ENCODE measurements at regions not wholly inside any gene's neighbourhood (a gene's known extent, or its start where the extent isn't known, plus 50 kb on each side); places are given as distances from the start of the nearest gene placed in this dataset.
"Not testable (repeated sequence)": the region's sequence is repeated elsewhere in the genome, so short reads cannot be mapped to it uniquely, and the experiment has no call there.

GRCh38 chrX:146581981-146582712 is 227.4 kb upstream of the CXorf51B start:
- in situ Hi-C loops (cut with HindIII; ENCODE audit: low pct_unique_long_range_greater_than_20kb, low sequenced_read_pairs): no loop called here
- no peak for DNase-seq (ENCODE audit: low read depth)

DNA sequence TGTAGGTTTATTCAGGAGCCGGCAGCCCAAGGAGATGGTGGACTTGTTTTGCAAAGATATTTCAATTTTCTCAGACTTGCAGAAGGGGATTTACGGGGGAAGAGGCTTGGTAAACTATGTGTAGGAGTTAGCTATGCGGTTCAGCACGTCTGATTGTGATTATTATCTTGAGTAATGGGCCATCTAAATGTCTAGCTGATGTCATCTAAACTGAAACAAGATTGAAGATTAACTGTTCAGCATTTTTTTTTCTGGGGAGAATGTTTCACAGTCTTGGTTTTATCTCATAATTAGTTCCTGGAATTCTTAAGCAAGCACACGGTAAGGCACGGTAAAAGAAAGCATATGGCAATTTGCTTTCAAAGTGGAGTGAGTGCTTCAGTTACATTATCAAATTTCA is 207.3 kb upstream of the CXorf51B start:
- peak; percentile 5 for DNase-seq (ENCODE audit: low read depth)
- in situ Hi-C loops (cut with HindIII; ENCODE audit: low pct_unique_long_range_greater_than_20kb, low sequenced_read_pairs): no loop called here

DNA sequence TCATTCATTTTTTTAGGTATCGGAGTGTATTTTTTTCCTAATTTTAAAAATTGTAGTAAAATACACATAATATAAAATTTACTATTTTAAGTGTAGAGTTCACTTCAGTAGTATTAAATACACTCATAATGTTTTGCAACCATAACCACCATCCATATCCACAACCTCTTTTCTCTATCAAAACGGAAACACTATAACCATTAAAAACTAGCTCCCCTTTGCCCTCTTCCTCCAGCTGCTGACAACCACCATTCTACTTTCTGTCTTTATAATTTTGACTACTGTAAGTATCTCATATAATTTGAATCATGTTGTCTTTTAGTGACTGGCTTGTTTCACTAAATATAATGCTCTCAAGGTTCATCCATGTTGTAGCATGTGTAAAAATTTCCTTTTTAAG is 205.4 kb upstream of the CXorf51B start:
- DNase-seq (ENCODE audit: low read depth): no peak

DNA sequence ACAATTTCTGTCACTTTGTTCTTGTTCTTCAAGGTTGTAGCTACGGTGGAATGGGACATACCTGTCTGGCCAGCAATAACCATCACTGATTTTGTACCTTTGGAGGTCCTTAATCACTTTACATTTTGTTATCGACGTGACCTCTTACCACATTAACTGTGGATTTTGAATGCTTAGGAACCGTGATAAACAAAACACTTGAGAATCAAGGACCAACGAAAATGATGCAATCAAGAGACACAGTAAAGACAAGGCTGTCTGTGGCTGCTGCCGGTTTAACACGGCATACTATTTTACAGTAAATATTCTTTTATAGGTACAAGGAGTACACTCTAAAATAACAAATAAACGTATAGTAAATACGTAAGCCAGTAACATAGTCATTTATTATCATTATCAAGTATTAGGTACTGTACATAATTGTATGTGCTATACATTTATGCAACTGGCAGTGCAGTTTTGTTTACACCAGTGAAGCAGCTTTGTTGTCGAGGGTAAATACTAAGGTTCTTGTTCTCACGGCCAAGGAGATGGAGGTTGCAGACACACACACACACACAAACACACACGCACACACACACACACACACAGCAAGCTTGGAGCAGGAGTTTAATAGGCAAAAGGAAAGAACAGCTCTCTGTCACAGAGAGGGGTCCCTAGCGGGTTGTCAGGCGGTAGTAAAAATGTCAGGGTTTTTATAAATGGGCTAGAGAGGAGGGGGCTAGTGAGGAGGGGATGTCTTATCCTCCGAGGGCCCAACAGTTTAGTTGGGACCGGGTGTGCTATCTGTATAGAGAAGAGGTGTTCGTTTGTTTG is 194.7 kb upstream of the CXorf51B start:
- no peak for DNase-seq (ENCODE audit: low read depth)
- in situ Hi-C loops (cut with HindIII; ENCODE audit: low pct_unique_long_range_greater_than_20kb, low sequenced_read_pairs): no loop called here

More for the DNA sequence above, 205.4 kb upstream of the CXorf51B start:
- in situ Hi-C loops (cut with HindIII; ENCODE audit: low pct_unique_long_range_greater_than_20kb, low sequenced_read_pairs): no loop called here

GRCh38 chrX:146615628-146616348 is 193.8 kb upstream of the CXorf51B start:
- no peak for DNase-seq (ENCODE audit: low read depth)
- in situ Hi-C loops (cut with HindIII; ENCODE audit: low pct_unique_long_range_greater_than_20kb, low sequenced_read_pairs): no loop called here

GRCh38 chrX:146619943-146620342 is 189.6 kb upstream of the CXorf51B start:
- in situ Hi-C loops (cut with HindIII; ENCODE audit: low pct_unique_long_range_greater_than_20kb, low sequenced_read_pairs); DNase-seq (ENCODE audit: low read depth): not testable (repeated sequence)

GRCh38 chrX:146658379-146658778 is 151.2 kb upstream of the CXorf51B start:
- DNase-seq (ENCODE audit: low read depth): no peak
- in situ Hi-C loops (cut with HindIII; ENCODE audit: low pct_unique_long_range_greater_than_20kb, low sequenced_read_pairs): no loop called here

DNA sequence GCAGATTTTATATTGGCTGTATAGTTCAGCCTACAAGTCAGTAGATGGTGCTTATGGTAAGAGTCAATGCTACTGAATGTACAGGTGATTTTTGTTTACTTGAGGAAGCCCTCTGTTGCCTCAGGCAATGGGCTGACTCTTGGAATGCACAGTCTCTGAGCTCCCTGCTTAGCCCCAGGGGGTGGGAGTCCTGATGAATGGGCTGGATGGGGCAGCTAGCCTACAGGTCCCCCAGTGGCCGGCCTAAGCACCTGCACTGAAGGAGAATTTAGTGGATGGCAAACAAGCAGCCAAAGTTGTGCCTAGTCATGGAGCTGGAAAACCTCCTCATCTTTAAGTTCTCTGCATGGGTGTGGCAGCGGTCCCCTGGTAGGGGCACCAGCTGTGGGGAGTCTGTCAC is 101.8 kb upstream of the CXorf51B start:
- DNase-seq (ENCODE audit: low read depth): no peak
- in situ Hi-C loops (cut with HindIII; ENCODE audit: low pct_unique_long_range_greater_than_20kb, low sequenced_read_pairs): no loop called here

GRCh38 chrX:146708866-146709265 is 100.7 kb upstream of the CXorf51B start:
- DNase-seq (ENCODE audit: low read depth); in situ Hi-C loops (cut with HindIII; ENCODE audit: low pct_unique_long_range_greater_than_20kb, low sequenced_read_pairs): not testable (repeated sequence)

- in situ Hi-C loops (cut with HindIII; ENCODE audit: low pct_unique_long_range_greater_than_20kb, low sequenced_read_pairs): no loop called here
- no peak for DNase-seq (ENCODE audit: low read depth)
Observed at GRCh38 chrX:146754268-146754667, 55.3 kb upstream of the CXorf51B start.

- DNase-seq (ENCODE audit: low read depth): no peak
- in situ Hi-C loops (cut with HindIII; ENCODE audit: low pct_unique_long_range_greater_than_20kb, low sequenced_read_pairs): no loop called here
Observed at GRCh38 chrX:146755214-146755613, 54.4 kb upstream of the CXorf51B start.

Measured in Caki2 (cell line).